ENCODE measurements at regions not wholly inside any gene's neighbourhood (a gene's known extent, or its start where the extent isn't known, plus 50 kb on each side); places are given as distances from the start of the nearest gene placed in this dataset.

DNA sequence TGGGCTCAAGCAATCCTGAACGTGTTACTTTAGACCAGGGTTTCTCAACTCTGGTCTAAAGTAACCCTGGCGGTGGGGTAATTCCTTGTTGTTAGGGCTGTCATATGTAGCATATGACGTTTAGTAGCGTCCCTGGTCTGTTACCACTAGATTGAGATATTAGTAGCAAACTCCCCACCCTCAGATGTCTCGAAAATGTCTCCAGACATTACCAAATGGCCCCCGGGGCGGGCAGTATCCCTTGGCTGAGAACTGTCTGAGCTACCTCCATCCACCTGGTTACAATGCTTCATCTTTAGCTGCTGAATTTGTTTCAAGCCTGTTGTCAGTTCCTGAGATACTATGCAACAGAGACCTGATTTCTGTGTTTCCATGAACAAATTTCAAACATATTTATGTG lies 56.7 kb downstream of the CLDN34 start:
- TF ChIP-seq CTCF (IDR thresholded peaks at IDR 0.05) (no peak), POLR2AphosphoS5 (IDR thresholded peaks at IDR 0.05; ENCODE audit: insufficient read depth in 1 of 2, low read depth in 1 of 2) (no peak)
